MCF 10A (cell line): ENCODE measurements at regions not wholly inside any gene's neighbourhood (a gene's known extent, or its start where the extent isn't known, plus 50 kb on each side); places are given as distances from the start of the nearest gene placed in this dataset.
A peak's percentile ranks its signal among the peaks of the same experiment; 100 is the strongest.

ENCODE experiments used
- BruUV-seq: library from RNA; stranded (reverse); fragments of 400-500 nt; replicated peaks from 2 replicates; lab custom pipeline; 2021; lab: Mats Ljungman, UMichigan
- CTCF ChIA-PET: fragments of 300-600 bp; sonication (Branson Sonifier 250); formaldehyde crosslinking; extraction: SDS; loops from one replicate; lab custom pipeline; 2021; ENCODE audit warnings: antibody characterized with exemption, inconsistent platforms; lab: Yijun Ruan, JAX
- POLR2A ChIA-PET: fragments of 300-600, 350-650 bp; sonication (Branson Sonifier 250); formaldehyde crosslinking; extraction: SDS; loops from one replicate; lab custom pipeline; 2020; ENCODE audit warnings: antibody characterized with exemption, inconsistent platforms; lab: Yijun Ruan, JAX
- DNase-seq: peaks from one replicate; pipeline ENCODE4 v3.0.0-alpha.2; 2018; ENCODE audit not compliant: unreplicated experiment
- H3K27ac Mint-ChIP-seq: one replicate; pipeline ENCODE4 v1.8.0; 2022; ENCODE audit warnings: mild to moderate bottlenecking, low read depth, mixed read lengths; ENCODE audit not compliant: unreplicated experiment
- H3K27me3 Mint-ChIP-seq: one replicate; pipeline ENCODE4 v1.8.0; 2022; ENCODE audit warnings: mixed read lengths; ENCODE audit not compliant: insufficient read depth, unreplicated experiment
- H3K36me3 Mint-ChIP-seq: one replicate; pipeline ENCODE4 v1.8.0; 2022; ENCODE audit warnings: mild to moderate bottlenecking, moderate library complexity, mixed read lengths; ENCODE audit not compliant: insufficient read depth, unreplicated experiment
- H3K4me1 Mint-ChIP-seq: one replicate; pipeline ENCODE4 v1.8.0; 2022; ENCODE audit warnings: mixed read lengths; ENCODE audit not compliant: insufficient read depth, unreplicated experiment
- H3K4me3 Mint-ChIP-seq: one replicate; pipeline ENCODE4 v1.8.0; 2022; ENCODE audit warnings: mild to moderate bottlenecking, moderate library complexity, mixed read lengths; ENCODE audit not compliant: unreplicated experiment
- H3K9me3 Mint-ChIP-seq: one replicate; pipeline ENCODE4 v1.8.0; 2022; ENCODE audit warnings: mixed read lengths; ENCODE audit not compliant: unreplicated experiment
- CTCF ChIP-seq: fragments of 200-600 bp; IDR thresholded peaks from one replicate; pipeline ENCODE4 v1.8.0; 2022; ENCODE audit warnings: antibody characterized with exemption, mild to moderate bottlenecking; ENCODE audit not compliant: unreplicated experiment
- intact Hi-C: fragments of 100-400 bp; cut with micrococcal nuclease; formaldehyde crosslinking; loops from 2 replicates; pipeline ENCODE4 v1.14.1; 2022

- intact Hi-C loops = no loop called here
- no peak for TF ChIP-seq CTCF
- DNase-seq = no peak
- ChIA-PET CTCF (interaction anchor here (0.7 kb wide), 1 partner anchor 16 kb away, joined by 3 read pairs; no protein-coding TSS in a partner anchor), POLR2A (no interaction called here)
- no peaks in the 10 kb centered on the region for H3K36me3 Mint-ChIP-seq
- H3K4me1 Mint-ChIP-seq = peaks cover 7% of the 10 kb centered on the region
- H3K4me3 Mint-ChIP-seq = no peak overlapping the region
- no peak overlapping the region for H3K27ac Mint-ChIP-seq
- BruUV-seq = no TSS peak
- H3K27me3 Mint-ChIP-seq = peaks cover 34% of the 10 kb centered on the region
- no peaks in the 10 kb centered on the region for H3K9me3 Mint-ChIP-seq
Measured at GRCh38 chr2:119059287-119059686, 99.3 kb downstream of the C1QL2 start.

GRCh38 chr2:119053700-119054436, 104.7 kb downstream of the C1QL2 start:
- TF ChIP-seq CTCF = no peak
- intact Hi-C loops = no loop called here
- no peak overlapping the region for H3K4me3 Mint-ChIP-seq
- ChIA-PET CTCF (interaction anchor here (0.6 to 1.8 kb wide), 2 partner anchors 172 to 569 kb away, joined by 3 to 6 read pairs; no protein-coding TSS in a partner anchor), POLR2A (no interaction called here)
- DNase-seq = no peak
- peaks cover 4% of the 10 kb centered on the region for H3K4me1 Mint-ChIP-seq
- H3K27ac Mint-ChIP-seq = no peak overlapping the region
- no TSS peak for BruUV-seq
- H3K27me3 Mint-ChIP-seq = peaks cover 82% of the 10 kb centered on the region
- no peaks in the 10 kb centered on the region for H3K36me3 Mint-ChIP-seq
- H3K9me3 Mint-ChIP-seq = no peaks in the 10 kb centered on the region

GRCh38 chr2:119051263-119051662, 107.3 kb downstream of the C1QL2 start:
- H3K4me1 Mint-ChIP-seq = no peaks in the 10 kb centered on the region
- no peak overlapping the region for H3K4me3 Mint-ChIP-seq
- no TSS peak for BruUV-seq
- H3K9me3 Mint-ChIP-seq = no peaks in the 10 kb centered on the region
- peaks cover 94% of the 10 kb centered on the region for H3K27me3 Mint-ChIP-seq
- POLR2A ChIA-PET = no interaction called here
- intact Hi-C loops = no loop called here
- CTCF ChIA-PET = interaction anchor here (0.8 to 1.6 kb wide), 3 partner anchors 46 to 238 kb away, joined by 3 read pairs; no protein-coding TSS in a partner anchor
- no peaks in the 10 kb centered on the region for H3K36me3 Mint-ChIP-seq
- H3K27ac Mint-ChIP-seq = no peak overlapping the region
- no peak for TF ChIP-seq CTCF
- DNase-seq = no peak

- BruUV-seq = no TSS peak
- intact Hi-C loops = no loop called here
- Mint-ChIP-seq H3K4me3 (no peak overlapping the region), H3K27ac (no peak overlapping the region), H3K9me3 (no peaks in the 10 kb centered on the region), H3K27me3 (peaks cover 94% of the 10 kb centered on the region), H3K4me1 (no peaks in the 10 kb centered on the region), H3K36me3 (no peaks in the 10 kb centered on the region)
- peak; percentile 14 for DNase-seq
- ChIA-PET POLR2A (no interaction called here), CTCF (interaction anchor here (0.6 to 1.6 kb wide), 5 partner anchors 11 to 239 kb away, joined by 3 to 4 read pairs (median 4); no protein-coding TSS in a partner anchor)
- TF ChIP-seq CTCF = no peak
Measured at GRCh38 chr2:119049968-119050704, 108.1 kb downstream of the MARCO start.
